GM19324 (cell line): ENCODE measurements at regions not wholly inside any gene's neighbourhood (a gene's known extent, or its start where the extent isn't known, plus 50 kb on each side); places are given as distances from the start of the nearest gene placed in this dataset.

Experiments used
- ATAC-seq: cut with Tn5 transposase; IDR thresholded peaks from one replicate; pipeline ENCODE4 v1.9.1; 2021; ENCODE audit warnings: mild to moderate bottlenecking, moderate library complexity; ENCODE audit not compliant: unreplicated experiment, low FRiP score

GRCh38 chr1:172882385-172882784, 168.4 kb downstream of the TNFSF18 start:
- no peak for ATAC-seq

- no peak for ATAC-seq
Observed at GRCh38 chr1:172882791-172883386, 167.9 kb downstream of the TNFSF18 start.

GRCh38 chr1:172883387-172883791, 167.4 kb downstream of the TNFSF18 start:
- ATAC-seq = no peak

GRCh38 chr1:172883844-172884243, 166.9 kb downstream of the TNFSF18 start:
- ATAC-seq = no peak

GRCh38 chr1:172885411-172885810, 165.3 kb downstream of the TNFSF18 start:
- ATAC-seq = no peak

- ATAC-seq = no peak
Observed at GRCh38 chr1:172885971-172886370, 164.8 kb downstream of the TNFSF18 start.

- no peak for ATAC-seq
Observed at GRCh38 chr1:172887162-172887561, 163.6 kb downstream of the TNFSF18 start.

GRCh38 chr1:172893146-172893841, 157.4 kb downstream of the TNFSF18 start:
- ATAC-seq = no peak

- ATAC-seq = no peak
Observed at GRCh38 chr1:172894349-172895049, 156.2 kb downstream of the TNFSF18 start.

GRCh38 chr1:172895050-172895460, 155.7 kb downstream of the TNFSF18 start:
- ATAC-seq = no peak

GRCh38 chr1:172895761-172896160, 155.0 kb downstream of the TNFSF18 start:
- ATAC-seq = no peak

- ATAC-seq = no peak
Observed at GRCh38 chr1:172897738-172898137, 153.0 kb downstream of the TNFSF18 start.

- ATAC-seq = no peak
Observed at GRCh38 chr1:172898866-172899265, 151.9 kb downstream of the TNFSF18 start.

GRCh38 chr1:172900376-172900997, 150.3 kb downstream of the TNFSF18 start:
- no peak for ATAC-seq

GRCh38 chr1:172902200-172902599, 148.5 kb downstream of the TNFSF18 start:
- ATAC-seq = no peak

GRCh38 chr1:172902861-172903381, 147.8 kb downstream of the TNFSF18 start:
- ATAC-seq = no peak

- ATAC-seq = no peak
Observed at GRCh38 chr1:172903581-172904220, 147.0 kb downstream of the TNFSF18 start.

- no peak for ATAC-seq
Observed at GRCh38 chr1:172905452-172905851, 145.3 kb downstream of the TNFSF18 start.

- no peak for ATAC-seq
Observed at GRCh38 chr1:172906778-172907592, 143.8 kb downstream of the TNFSF18 start.
